ENCODE measurements at regions not wholly inside any gene's neighbourhood (a gene's known extent, or its start where the extent isn't known, plus 50 kb on each side); places are given as distances from the start of the nearest gene placed in this dataset.

- H3K27ac ChIP-seq: peak overlapping the region; percentile 75
- intact Hi-C loops (cut with DNase I): no loop called here
- peak overlapping the region in 1 of 2 donors; percentile 68 for H3K9ac ChIP-seq (ENCODE audit: low read depth in 2 of 2, low read length in 2 of 2)
- peak; percentile 93 for DNase-seq
- no peaks in the 10 kb centered on the region for H3K36me3 ChIP-seq
- H3K4me1 ChIP-seq: peaks cover 18% of the 10 kb centered on the region
- no peaks in the 10 kb centered on the region for H3K9me3 ChIP-seq
- no peak overlapping the region for H3K4me3 ChIP-seq
- no peaks in the 10 kb centered on the region for H3K27me3 ChIP-seq
- TF ChIP-seq, protein P1, sequence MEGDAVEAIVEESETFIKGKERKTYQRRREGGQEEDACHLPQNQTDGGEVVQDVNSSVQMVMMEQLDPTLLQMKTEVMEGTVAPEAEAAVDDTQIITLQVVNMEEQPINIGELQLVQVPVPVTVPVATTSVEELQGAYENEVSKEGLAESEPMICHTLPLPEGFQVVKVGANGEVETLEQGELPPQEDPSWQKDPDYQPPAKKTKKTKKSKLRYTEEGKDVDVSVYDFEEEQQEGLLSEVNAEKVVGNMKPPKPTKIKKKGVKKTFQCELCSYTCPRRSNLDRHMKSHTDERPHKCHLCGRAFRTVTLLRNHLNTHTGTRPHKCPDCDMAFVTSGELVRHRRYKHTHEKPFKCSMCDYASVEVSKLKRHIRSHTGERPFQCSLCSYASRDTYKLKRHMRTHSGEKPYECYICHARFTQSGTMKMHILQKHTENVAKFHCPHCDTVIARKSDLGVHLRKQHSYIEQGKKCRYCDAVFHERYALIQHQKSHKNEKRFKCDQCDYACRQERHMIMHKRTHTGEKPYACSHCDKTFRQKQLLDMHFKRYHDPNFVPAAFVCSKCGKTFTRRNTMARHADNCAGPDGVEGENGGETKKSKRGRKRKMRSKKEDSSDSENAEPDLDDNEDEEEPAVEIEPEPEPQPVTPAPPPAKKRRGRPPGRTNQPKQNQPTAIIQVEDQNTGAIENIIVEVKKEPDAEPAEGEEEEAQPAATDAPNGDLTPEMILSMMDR (IDR thresholded peaks at IDR 0.05): no peak
Measured at GRCh38 chr1:39128959-39129358, 75.5 kb upstream of the MACF1 start.

GRCh38 chr1:39129514-39129913 lies 75.0 kb upstream of the MACF1 start:
- intact Hi-C loops (cut with DNase I): no loop called here
- Histone ChIP-seq H3K9ac (ENCODE audit: low read depth in 2 of 2, low read length in 2 of 2) (peak overlapping the region in 1 of 2 donors; percentile 68), H3K4me1 (peaks cover 18% of the 10 kb centered on the region), H3K4me3 (no peak overlapping the region), H3K9me3 (no peaks in the 10 kb centered on the region), H3K36me3 (no peaks in the 10 kb centered on the region), H3K27me3 (no peaks in the 10 kb centered on the region), H3K27ac (peak overlapping the region; percentile 75)
- no peak for DNase-seq
- TF ChIP-seq, protein P1 (IDR thresholded peaks at IDR 0.05): no peak

DNA sequence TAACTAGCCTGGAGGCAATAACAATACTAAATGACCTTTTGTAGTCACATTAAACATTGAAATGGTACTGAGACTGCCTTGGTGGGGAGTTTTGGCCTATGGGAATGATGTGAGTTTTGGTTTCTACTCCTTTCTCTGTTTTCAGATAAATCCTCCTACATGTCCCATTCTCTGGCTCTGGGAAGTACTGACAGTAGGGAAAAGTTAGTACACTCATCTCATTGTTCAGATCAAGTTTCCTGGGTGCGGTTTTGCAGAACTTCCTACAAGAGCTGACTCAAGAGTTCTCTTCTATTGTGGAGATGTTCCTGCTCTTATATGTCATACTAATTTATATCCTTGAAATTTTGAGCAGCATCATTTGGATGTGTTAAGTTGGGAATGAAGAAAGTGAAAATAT lies 74.2 kb upstream of the MACF1 start:
- Histone ChIP-seq H3K9ac (ENCODE audit: low read depth in 2 of 2, low read length in 2 of 2) (peak overlapping the region in 1 of 2 donors; percentile 68), H3K4me1 (peaks cover 18% of the 10 kb centered on the region), H3K27me3 (no peaks in the 10 kb centered on the region), H3K4me3 (no peak overlapping the region), H3K9me3 (no peaks in the 10 kb centered on the region), H3K36me3 (no peaks in the 10 kb centered on the region), H3K27ac (peak overlapping the region; percentile 75)
- TF ChIP-seq, protein P1 (IDR thresholded peaks at IDR 0.05): no peak
- DNase-seq: no peak
- intact Hi-C loops (cut with DNase I): no loop called here

- TF ChIP-seq, protein P1 (IDR thresholded peaks at IDR 0.05): no peak
- Histone ChIP-seq H3K27me3 (no peaks in the 10 kb centered on the region), H3K27ac (no peak overlapping the region), H3K4me1 (peaks cover 17% of the 10 kb centered on the region), H3K9ac (ENCODE audit: low read depth in 2 of 2, low read length in 2 of 2) (no peak overlapping the region), H3K9me3 (no peaks in the 10 kb centered on the region), H3K36me3 (no peaks in the 10 kb centered on the region), H3K4me3 (no peak overlapping the region)
- DNase-seq: no peak
- intact Hi-C loops (cut with DNase I): no loop called here
Measured at GRCh38 chr1:39131940-39132339, 72.6 kb upstream of the MACF1 start.

DNA sequence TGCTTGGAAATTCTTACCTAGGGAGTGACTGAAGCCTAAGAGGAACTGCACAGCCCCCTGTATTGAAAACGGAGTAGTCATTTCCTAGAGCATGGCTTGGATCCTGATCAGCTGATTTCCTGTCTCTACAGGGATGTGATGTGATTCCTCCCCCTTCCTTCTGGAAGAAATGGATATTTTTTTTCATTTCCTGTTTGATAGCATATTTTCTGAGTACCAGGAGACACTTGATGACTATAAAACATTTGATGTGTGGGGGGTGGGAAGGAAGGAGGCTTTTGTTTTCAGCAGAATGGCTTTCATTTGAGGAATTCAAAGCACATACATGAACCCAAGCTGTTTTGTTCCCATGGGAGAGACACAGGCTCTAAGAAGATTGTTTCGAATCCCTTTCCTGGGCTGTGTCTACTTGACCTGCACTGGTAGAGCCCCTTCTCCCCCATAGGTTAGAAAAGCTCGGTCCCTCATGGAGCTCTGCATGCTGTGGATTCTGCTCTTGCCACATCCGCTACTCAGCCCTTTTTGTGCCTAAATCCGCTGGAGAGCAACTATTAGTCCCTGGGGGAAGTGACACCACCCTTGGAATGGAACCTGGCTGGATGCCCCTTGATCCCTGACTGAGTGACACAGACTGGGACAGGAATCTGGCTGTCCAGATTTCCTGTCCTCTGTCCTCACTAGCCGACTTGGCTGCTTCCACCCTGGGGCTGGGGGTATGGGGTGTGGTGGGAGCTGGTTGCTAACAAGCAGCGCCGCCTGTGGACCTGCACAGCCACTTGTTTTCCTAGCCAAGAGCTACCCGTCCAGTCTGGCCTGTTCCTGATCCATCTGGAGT lies 71.8 kb upstream of the MACF1 start:
- intact Hi-C loops (cut with DNase I): no loop called here
- H3K36me3 ChIP-seq: no peaks in the 10 kb centered on the region
- no peaks in the 10 kb centered on the region for H3K9me3 ChIP-seq
- no peaks in the 10 kb centered on the region for H3K27me3 ChIP-seq
- H3K27ac ChIP-seq: peak overlapping the region; percentile 48
- H3K4me1 ChIP-seq: peaks cover 13% of the 10 kb centered on the region
- no peak overlapping the region for H3K4me3 ChIP-seq
- peak overlapping the region in 1 of 2 donors; percentile 14 for H3K9ac ChIP-seq (ENCODE audit: low read depth in 2 of 2, low read length in 2 of 2)
- TF ChIP-seq, protein P1 (IDR thresholded peaks at IDR 0.05): no peak
- peak; percentile 77 for DNase-seq

Data from colonic mucosa (tissue), 4 donors.